Esophagus squamous epithelium (tissue), 5 donors: ENCODE measurements at regions not wholly inside any gene's neighbourhood (a gene's known extent, or its start where the extent isn't known, plus 50 kb on each side); places are given as distances from the start of the nearest gene placed in this dataset.
"Not testable (repeated sequence)": the region's sequence is repeated elsewhere in the genome, so short reads cannot be mapped to it uniquely, and the experiment has no call there.

ENCODE experiments used
- DNase-seq: peaks from one replicate; lab custom pipeline; 2025; lab: John Stamatoyannopoulos, UW
- H3K27ac ChIP-seq, 4 donors: fragments of 200-600 bp; sonication (generic); one replicate each; pipeline ENCODE4 v1.5.1; 2016 to 2019; ENCODE audit warnings: mild to moderate bottlenecking in 1 of 4
- H3K27me3 ChIP-seq, 4 donors: fragments of 200-600 bp; sonication (generic); 1 replicate in 3 of 4; 2 replicates in 1 of 4; pipeline versions ENCODE4 v1.5.1 to v1.6.0; 2017 to 2021; ENCODE audit warnings: antibody characterized with exemption in 1 of 4
- H3K36me3 ChIP-seq, 3 donors: fragments of 200-600 bp; sonication (generic); one replicate each; pipeline ENCODE4 v1.5.1; 2016 to 2019
- H3K4me1 ChIP-seq, 3 donors: fragments of 200-600 bp; sonication (generic); one replicate each; pipeline ENCODE4 v1.5.1; 2017 to 2019
- H3K4me3 ChIP-seq, 4 donors: fragments of 200-600 bp; sonication (generic); 1 replicate in 3 of 4; 2 replicates in 1 of 4; pipeline ENCODE4 v1.5.1; 2016 to 2019; ENCODE audit warnings: mild to moderate bottlenecking in 2 of 4, moderate library complexity in 1 of 4
- H3K9me3 ChIP-seq, 3 donors: fragments of 200-600 bp; sonication (generic); one replicate each; pipeline ENCODE4 v1.5.1; 2016 to 2019
- POLR2A ChIP-seq, 4 donors: fragments of 450-650 bp; IDR thresholded peaks; one replicate each; pipeline ENCODE4 v1.6.1; 2017; ENCODE audit warnings: antibody characterized with exemption in 4 of 4, mild to moderate bottlenecking in 4 of 4, moderate library complexity in 3 of 4
- WGBS, 2 donors: methylation state at CpG; one replicate each; pipeline ENCODE4 v1.1.5; 2018; 5-methylcytosine and 5-hydroxymethylcytosine counted together
- intact Hi-C: fragments of 100-400 bp; cut with DNase I; formaldehyde crosslinking; loops from one replicate; pipeline ENCODE4 v1.15.0; 2022
- TF ChIP-seq, protein P1 (sequence below), 6 experiments: fragments of 450-650 bp in 4 of 6; fragments of 200-600 bp in 2 of 6; sonication (generic) in 2 of 6; IDR thresholded peaks; one replicate each; pipeline ENCODE4 v1.5.1; 2016 to 2019; ENCODE audit warnings: antibody characterized with exemption in 6 of 6, mild to moderate bottlenecking in 4 of 6, moderate library complexity in 4 of 6
- donor health status: DM: yes; HTN: yes; CAD: no.

DNA sequence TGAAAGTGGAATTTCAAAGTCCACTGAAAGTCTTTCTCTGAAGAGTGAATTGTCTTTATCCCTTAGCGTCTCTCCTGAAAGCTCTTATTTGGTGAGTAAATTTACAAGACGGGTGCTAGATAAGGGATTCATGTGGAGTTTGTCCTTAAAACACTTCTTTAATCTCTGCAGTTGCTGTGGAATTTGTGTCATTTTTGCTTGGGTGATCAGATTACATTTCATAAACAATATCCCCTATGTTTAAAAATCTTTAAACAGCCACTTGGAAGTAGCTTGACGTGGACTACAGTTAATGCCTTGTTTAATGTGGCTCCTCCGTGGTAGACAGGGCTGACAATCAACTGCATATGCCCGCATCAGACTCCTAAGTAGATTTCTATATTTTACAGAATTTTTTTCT is 175.4 kb upstream of the ZNF217 start:
- WGBS, 2 donors: 71 to 76% methylated on average over 5 of the region's 5 CpGs
- TF ChIP-seq, protein P1, sequence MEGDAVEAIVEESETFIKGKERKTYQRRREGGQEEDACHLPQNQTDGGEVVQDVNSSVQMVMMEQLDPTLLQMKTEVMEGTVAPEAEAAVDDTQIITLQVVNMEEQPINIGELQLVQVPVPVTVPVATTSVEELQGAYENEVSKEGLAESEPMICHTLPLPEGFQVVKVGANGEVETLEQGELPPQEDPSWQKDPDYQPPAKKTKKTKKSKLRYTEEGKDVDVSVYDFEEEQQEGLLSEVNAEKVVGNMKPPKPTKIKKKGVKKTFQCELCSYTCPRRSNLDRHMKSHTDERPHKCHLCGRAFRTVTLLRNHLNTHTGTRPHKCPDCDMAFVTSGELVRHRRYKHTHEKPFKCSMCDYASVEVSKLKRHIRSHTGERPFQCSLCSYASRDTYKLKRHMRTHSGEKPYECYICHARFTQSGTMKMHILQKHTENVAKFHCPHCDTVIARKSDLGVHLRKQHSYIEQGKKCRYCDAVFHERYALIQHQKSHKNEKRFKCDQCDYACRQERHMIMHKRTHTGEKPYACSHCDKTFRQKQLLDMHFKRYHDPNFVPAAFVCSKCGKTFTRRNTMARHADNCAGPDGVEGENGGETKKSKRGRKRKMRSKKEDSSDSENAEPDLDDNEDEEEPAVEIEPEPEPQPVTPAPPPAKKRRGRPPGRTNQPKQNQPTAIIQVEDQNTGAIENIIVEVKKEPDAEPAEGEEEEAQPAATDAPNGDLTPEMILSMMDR (IDR thresholded peaks at IDR 0.05): no peak
- TF ChIP-seq POLR2A (IDR thresholded peaks at IDR 0.05): no peak
- Histone ChIP-seq H3K27ac (no peak overlapping the region), H3K27me3 (no peaks in the 10 kb centered on the region), H3K36me3 (no peaks in the 10 kb centered on the region), H3K4me1 (peaks cover 0 to 15% (median 11%) of the 10 kb centered on the region in 3 donors), H3K4me3 (no peak overlapping the region), H3K9me3 (no peaks in the 10 kb centered on the region)
- intact Hi-C loops: no loop called here
- no peak for DNase-seq

DNA sequence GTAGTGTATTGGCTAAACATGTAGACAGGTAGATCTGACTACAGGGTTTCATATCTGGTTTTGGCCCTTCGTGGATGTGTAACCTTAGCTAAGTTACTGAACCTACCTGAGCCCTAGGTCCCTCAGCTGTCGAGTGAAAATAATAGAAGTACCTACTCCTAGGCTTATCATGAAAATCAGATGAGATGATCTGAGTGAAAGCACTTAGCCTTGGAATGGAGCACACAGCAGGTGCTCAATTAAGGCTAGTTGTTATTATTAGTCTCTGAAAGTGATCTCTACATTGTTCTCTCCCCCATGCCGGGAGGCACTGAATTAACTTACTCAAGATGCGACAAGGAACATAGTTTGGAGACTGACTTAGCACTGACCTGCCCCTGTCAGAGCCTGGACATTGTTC is 174.7 kb upstream of the ZNF217 start:
- 87 to 96% methylated on average over 3 to 4 of the region's 4 CpGs for WGBS, 2 donors
- DNase-seq: no peak
- no peaks in the 10 kb centered on the region for H3K36me3 ChIP-seq
- intact Hi-C loops: no loop called here
- no peaks in the 10 kb centered on the region for H3K9me3 ChIP-seq
- no peak overlapping the region for H3K27ac ChIP-seq
- no peaks in the 10 kb centered on the region for H3K27me3 ChIP-seq
- no peak overlapping the region for H3K4me3 ChIP-seq
- TF ChIP-seq, protein P1 (IDR thresholded peaks at IDR 0.05): no peak
- TF ChIP-seq POLR2A (IDR thresholded peaks at IDR 0.05): no peak
- H3K4me1 ChIP-seq: peaks cover 0 to 13% (median 5%) of the 10 kb centered on the region in 3 donors

DNA sequence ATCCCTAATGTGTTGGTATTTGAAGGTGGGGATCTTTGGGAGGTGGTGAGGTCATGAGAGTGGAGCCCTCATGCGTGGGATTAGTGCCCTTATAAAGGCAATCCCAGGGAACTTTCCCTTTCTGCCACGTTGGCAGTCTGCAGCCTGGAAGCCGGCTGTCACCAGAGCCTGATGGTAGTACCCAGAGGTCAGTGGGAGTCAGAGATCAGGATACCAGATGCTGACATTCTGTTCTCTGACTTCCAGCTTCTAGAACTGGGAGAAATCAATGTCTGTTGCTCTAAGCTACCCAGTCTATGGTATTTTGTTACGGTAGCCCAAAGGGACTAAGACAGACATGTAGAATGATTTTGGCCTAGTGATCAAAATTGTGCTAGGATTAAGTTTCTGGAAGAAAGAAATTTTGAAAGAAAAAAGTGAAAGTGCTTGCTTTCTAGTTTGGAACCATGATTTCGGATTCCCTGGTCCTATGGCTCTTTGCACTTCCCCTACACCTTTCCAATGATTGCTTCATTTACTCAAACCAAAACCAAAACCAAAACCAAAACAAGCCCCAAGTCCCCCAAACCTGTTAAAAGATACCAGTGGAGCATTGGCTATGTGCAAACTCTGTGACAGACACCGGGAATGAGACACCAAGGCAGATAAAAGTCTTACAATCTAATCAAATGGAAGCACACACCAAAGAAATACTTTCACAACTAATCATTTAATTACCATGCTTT is 173.7 kb upstream of the ZNF217 start:
- no peak for TF ChIP-seq POLR2A (IDR thresholded peaks at IDR 0.05)
- TF ChIP-seq, protein P1 (IDR thresholded peaks at IDR 0.05): no peak
- H3K27ac ChIP-seq: no peak overlapping the region

DNA sequence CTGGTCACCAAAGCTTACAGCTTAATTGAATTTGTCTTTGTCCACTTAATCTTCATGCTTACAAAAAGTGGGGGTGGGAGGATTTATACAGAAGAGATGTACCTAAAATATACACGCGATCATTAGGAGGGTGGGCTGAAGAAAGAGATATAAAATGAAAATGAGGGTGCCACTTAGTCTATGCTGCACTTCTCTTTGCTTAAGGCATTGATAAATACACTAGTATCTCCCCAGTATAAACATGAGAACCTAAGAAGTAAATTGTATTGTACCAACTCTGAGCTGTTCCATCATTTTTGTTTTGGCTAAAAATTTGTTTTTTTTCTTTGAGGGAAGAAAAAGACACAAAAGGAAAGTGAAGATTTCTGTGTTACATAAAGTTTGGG is 170.8 kb upstream of the ZNF217 start:
- peaks cover 0 to 9% (median 0%) of the 10 kb centered on the region in 3 donors for H3K4me1 ChIP-seq
- DNase-seq: no peak
- H3K36me3 ChIP-seq: no peaks in the 10 kb centered on the region
- intact Hi-C loops: no loop called here
- no peaks in the 10 kb centered on the region for H3K9me3 ChIP-seq
- H3K27ac ChIP-seq: peak overlapping the region in 1 of 4 donors; percentile 26
- H3K4me3 ChIP-seq: peak overlapping the region in 2 of 4 donors; percentile 9 to 41
- 39 to 47% methylated on average over 2 of the region's 2 CpGs for WGBS, 2 donors
- TF ChIP-seq, protein P1 (IDR thresholded peaks at IDR 0.05): no peak
- TF ChIP-seq POLR2A (IDR thresholded peaks at IDR 0.05): no peak
- no peaks in the 10 kb centered on the region for H3K27me3 ChIP-seq

More for the DNA sequence above, 173.7 kb upstream of the ZNF217 start:
- H3K4me3 ChIP-seq: no peak overlapping the region
- no peaks in the 10 kb centered on the region for H3K36me3 ChIP-seq
- H3K4me1 ChIP-seq: peaks cover 0 to 9% (median 0%) of the 10 kb centered on the region in 3 donors
- intact Hi-C loops: no loop called here
- no peaks in the 10 kb centered on the region for H3K27me3 ChIP-seq
- DNase-seq: no peak
- H3K9me3 ChIP-seq: no peaks in the 10 kb centered on the region
- WGBS, 2 donors: 72 to 87% methylated on average over 4 to 5 of the region's 6 CpGs

DNA sequence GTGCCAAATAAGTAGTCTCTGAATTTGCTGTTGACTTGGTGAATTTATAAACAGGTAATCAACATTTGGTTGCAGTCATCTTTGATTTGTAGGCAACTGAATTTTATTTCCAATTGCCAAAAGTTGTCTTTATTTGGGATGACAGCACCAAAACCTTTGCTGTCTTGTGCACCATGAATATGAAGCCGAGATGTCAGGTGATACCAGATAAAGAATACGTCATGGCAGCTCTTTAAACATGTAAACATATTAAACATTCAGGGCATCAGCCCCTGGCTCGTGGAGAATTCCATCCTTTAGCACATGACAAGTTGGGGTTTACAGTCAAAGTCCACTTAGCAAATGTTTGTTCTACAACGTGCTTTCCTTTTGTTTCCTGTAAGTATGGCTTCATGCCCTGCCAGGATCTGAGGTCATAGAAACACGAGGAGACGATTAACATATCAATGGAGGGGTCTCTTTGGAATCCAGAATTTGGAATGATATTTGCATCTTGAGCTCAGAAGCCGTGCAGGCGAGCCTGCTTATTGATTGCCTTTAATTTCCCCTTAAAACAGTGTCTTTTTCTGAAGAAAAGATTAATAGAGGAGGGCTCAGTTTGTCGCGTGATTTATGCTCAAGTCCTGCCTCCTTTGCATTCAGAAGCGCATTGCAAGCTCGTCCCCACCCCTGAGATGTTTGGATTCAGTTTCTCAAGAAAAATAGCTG is 170.2 kb upstream of the ZNF217 start:
- Histone ChIP-seq H3K9me3 (no peaks in the 10 kb centered on the region), H3K4me3 (peak overlapping the region in 2 of 4 donors; percentile 9 to 41), H3K36me3 (no peaks in the 10 kb centered on the region), H3K27me3 (no peaks in the 10 kb centered on the region), H3K4me1 (peaks cover 0 to 9% (median 0%) of the 10 kb centered on the region in 3 donors), H3K27ac (peak overlapping the region in 1 of 4 donors; percentile 26)
- DNase-seq: no peak
- intact Hi-C loops: no loop called here
- TF ChIP-seq POLR2A (IDR thresholded peaks at IDR 0.05): no peak
- TF ChIP-seq, protein P1 (IDR thresholded peaks at IDR 0.05): no peak
- 25 to 33% methylated on average over 12 of the region's 12 CpGs for WGBS, 2 donors

DNA sequence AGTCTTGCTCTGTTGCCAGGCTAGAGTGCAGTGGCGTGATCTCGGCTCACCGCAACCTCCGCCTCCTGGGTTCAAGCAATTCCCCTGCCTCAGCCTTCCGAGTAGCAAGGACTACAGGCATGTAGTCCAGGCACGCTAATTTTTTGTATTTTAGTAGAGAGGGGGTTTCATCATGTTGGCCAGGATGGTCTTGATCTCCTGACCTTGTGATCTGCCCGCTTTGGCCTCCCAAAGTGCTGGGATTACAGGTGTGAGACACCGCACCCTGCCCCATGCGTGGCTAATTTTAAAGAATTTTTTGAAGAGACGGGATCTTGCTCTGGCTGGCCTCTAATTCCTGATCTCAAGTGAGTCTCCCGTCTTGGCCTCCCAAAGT is 168.8 kb upstream of the ZNF217 start:
- H3K9me3 ChIP-seq, H3K27me3 ChIP-seq, H3K27ac ChIP-seq, H3K4me3 ChIP-seq, H3K36me3 ChIP-seq, DNase-seq, intact Hi-C loops: not testable (repeated sequence)
- 98 to 99% methylated on average over 8 to 10 of the region's 11 CpGs for WGBS, 2 donors
- peaks cover 0 to 15% (median 0%) of the 10 kb centered on the region in 3 donors for H3K4me1 ChIP-seq
